GM12891 (cell line): ENCODE measurements at regions not wholly inside any gene's neighbourhood (a gene's known extent, or its start where the extent isn't known, plus 50 kb on each side); places are given as distances from the start of the nearest gene placed in this dataset.

ENCODE experiments used
- DNase-seq: peaks from one replicate; pipeline ENCODE4 v3.0.0; 2011; ENCODE audit warnings: low spot score; ENCODE audit not compliant: insufficient read length
- FAIRE-seq: peaks from 2 replicates; lab custom pipeline; 2011; peaks lifted over from hg19 to GRCh38; lab: Jason Lieb, UNC
- PAX5 ChIP-seq: IDR thresholded peaks from 2 replicates; pipeline ENCODE4 v1.6.1; 2011; ENCODE audit warnings: low read length, moderate library complexity, mild to moderate bottlenecking; ENCODE audit not compliant: insufficient read depth, severe bottlenecking
- POLR2A ChIP-seq: IDR thresholded peaks from 2 replicates; pipeline ENCODE4 v1.6.1; 2011; ENCODE audit warnings: low read depth, low read length, control low read depth
- POLR2AphosphoS5 ChIP-seq: IDR thresholded peaks from 2 replicates; pipeline ENCODE4 v1.6.1; 2011; ENCODE audit warnings: low read depth, low read length, control low read depth
- POU2F2 ChIP-seq: IDR thresholded peaks from 2 replicates; pipeline ENCODE4 v1.6.1; 2011; ENCODE audit warnings: low read depth, mild to moderate bottlenecking, control low read depth, low read length, moderate library complexity
- SPI1 ChIP-seq: IDR thresholded peaks from 2 replicates; pipeline ENCODE4 v1.6.1; 2011; ENCODE audit warnings: low read depth, low read length, control low read depth
- TAF1 ChIP-seq: IDR thresholded peaks from 2 replicates; pipeline ENCODE4 v1.6.1; 2011; ENCODE audit warnings: low read depth, low read length, control low read depth

DNA sequence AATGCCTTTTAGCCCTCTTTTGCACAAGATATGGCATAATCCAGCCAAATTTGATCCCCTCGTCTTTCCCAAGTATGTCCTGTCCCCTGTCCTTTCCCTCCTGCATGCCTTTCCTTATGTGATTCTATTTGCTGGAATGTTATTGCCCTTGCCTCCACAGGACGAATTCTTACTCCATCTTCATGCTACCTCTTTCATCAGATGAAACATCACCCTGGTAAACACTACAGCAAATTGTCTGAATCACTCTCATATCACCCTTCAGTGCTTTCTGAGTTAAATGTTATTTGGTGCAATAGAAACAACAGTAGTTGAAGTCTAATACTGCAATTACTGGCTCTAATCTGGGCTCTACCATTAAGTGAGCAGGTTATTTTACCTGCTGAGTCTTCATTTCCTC is 52.2 kb upstream of the FAT1 start:
- no peak for FAIRE-seq
- TF ChIP-seq SPI1 (no peak), POLR2AphosphoS5 (no peak), POLR2A (no peak), PAX5 (no peak), TAF1 (no peak)
- DNase-seq, result no peak

DNA sequence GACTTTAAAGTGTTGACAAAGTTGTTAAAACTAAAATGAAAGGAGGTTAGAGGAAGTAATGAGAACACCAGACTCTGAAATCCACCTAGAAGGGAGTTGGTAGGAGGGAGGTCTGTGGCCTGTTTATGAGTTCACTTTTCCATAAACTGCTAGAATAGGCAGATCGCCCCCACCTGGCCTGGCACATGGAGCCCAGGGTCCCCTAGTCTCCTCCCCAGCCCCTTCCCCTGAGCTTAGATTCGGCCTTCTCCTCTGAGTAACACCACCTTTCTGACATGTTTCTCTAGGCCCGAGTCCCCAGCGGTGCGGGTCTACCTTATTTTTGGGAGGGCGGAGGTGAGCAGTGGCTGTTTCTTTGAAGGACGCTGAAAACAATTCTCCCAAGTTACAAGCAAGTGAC is 54.5 kb upstream of the FAT1 start:
- FAIRE-seq, result no peak
- DNase-seq, result no peak
- no peak for TF ChIP-seq TAF1
- no peak for TF ChIP-seq POLR2AphosphoS5
- TF ChIP-seq POLR2A, result no peak
- TF ChIP-seq SPI1, result no peak
- TF ChIP-seq PAX5, result no peak
- no peak for TF ChIP-seq POU2F2

DNA sequence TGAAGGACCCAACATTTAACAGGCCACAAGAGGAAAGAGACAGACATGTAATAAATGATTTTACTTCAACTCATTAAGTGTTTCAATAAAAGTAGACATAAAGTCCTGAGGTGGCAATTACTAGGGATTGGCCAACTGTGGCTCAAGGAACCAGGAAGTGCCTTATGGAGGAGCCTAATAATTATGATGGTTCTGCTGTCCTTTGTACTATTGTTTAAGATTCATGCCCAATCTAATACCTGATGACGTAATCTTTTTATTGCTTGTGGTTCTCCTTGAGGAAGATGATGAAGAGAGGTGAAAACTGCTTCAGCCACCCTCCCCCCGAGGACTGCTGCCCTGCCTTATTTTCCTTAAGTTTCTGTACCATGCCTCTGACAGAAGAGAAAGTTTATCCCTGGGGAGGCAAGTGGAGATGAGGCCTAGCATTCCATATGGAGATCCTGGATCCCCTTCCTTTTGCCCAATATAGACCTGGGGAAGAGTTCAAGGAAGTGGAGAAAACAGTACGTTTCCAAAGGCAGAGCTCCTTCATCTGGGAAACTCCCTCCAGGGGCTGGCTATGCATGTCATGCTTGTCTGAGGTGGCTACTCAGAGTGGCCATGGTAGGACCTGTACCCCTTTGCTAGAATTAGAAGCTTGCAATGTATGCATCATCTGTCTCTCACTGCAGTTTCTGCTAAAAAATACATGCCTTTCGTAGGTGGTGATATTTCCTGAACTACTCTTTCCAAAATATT is 56.8 kb upstream of the FAT1 start:
- DNase-seq, result no peak
- no peak for FAIRE-seq
- TF ChIP-seq POLR2AphosphoS5 (no peak), TAF1 (no peak), SPI1 (no peak), POU2F2 (no peak), PAX5 (no peak)

- TF ChIP-seq POU2F2 (no peak), POLR2AphosphoS5 (no peak), POLR2A (no peak), PAX5 (no peak), SPI1 (no peak), TAF1 (no peak)
- DNase-seq, result no peak
- FAIRE-seq, result no peak
Measured at GRCh38 chr4:186781032-186781917, 57.6 kb upstream of the FAT1 start.

- TF ChIP-seq SPI1 (no peak), POLR2A (no peak), POU2F2 (no peak), POLR2AphosphoS5 (no peak), PAX5 (no peak), TAF1 (no peak)
- no peak for DNase-seq
- no peak for FAIRE-seq
Measured at GRCh38 chr4:186782302-186782701, 58.6 kb upstream of the FAT1 start.

DNA sequence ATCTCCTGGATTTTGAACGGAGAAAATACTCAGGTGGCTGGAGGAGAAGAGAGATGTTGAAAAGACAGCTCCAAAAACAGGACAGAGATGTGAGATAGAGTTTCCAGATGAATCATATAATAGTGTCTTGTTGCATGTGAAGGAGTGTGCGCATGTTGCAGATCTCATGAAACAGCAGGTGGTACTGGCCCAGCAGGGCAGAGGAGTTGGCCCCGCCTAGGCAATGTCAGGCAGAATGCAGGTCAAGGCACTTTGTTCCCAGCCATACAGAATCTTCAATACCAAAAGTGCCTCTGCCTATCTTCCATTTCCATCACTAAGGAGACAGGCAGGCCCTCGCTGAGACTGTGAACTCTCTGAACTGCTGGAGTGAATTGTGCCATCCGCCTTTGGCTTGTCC is 63.9 kb upstream of the FAT1 start:
- TF ChIP-seq SPI1 (no peak), POLR2A (no peak), POU2F2 (no peak), PAX5 (no peak), TAF1 (no peak), POLR2AphosphoS5 (no peak)
- FAIRE-seq, result no peak
- no peak for DNase-seq

GRCh38 chr4:186789651-186790050 is 66.0 kb upstream of the FAT1 start:
- DNase-seq (no peak), FAIRE-seq (no peak)
- TF ChIP-seq SPI1 (no peak), POU2F2 (no peak), POLR2A (no peak), PAX5 (no peak), TAF1 (no peak), POLR2AphosphoS5 (no peak)

- DNase-seq (no peak), FAIRE-seq (no peak)
- TF ChIP-seq TAF1 (no peak), POU2F2 (no peak), POLR2AphosphoS5 (no peak), POLR2A (no peak), SPI1 (no peak), PAX5 (no peak)
Measured at GRCh38 chr4:186790630-186791029, 67.0 kb upstream of the FAT1 start.

DNA sequence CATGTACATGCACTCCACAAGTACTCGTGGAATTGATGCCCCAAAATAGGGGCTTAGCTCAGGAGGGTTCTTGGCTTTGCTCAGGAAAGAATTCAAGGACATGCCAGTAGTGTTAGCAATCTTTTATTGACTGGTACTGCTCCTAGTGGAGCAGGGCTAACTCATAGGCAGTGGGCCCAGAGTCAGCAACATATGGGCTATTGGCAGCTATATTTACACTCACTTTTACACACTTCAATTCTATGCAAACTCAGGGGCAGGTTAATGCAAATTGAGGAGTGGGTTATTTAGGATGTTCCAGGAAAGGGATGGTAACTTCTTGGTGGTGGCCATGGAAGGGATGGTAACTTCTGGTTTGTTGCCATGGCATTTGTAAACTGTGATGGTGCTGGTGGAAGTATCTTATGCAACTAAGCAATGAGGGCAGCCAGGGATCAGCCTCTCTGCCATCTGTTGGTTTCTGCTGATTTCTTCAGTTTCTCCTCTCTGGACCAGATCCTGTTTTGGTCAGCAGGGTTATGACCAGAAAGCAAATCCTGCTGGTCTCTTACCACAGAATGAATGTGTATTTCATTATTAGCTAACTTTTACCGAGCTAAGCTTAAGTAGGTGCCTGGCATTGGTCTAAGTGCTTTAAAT is 69.2 kb upstream of the FAT1 start:
- TF ChIP-seq SPI1 (no peak), PAX5 (no peak), TAF1 (no peak), POLR2A (no peak), POLR2AphosphoS5 (no peak), POU2F2 (no peak)
- DNase-seq (no peak), FAIRE-seq (no peak)
